ENCODE measurements at regions not wholly inside any gene's neighbourhood (a gene's known extent, or its start where the extent isn't known, plus 50 kb on each side); places are given as distances from the start of the nearest gene placed in this dataset.

DNA sequence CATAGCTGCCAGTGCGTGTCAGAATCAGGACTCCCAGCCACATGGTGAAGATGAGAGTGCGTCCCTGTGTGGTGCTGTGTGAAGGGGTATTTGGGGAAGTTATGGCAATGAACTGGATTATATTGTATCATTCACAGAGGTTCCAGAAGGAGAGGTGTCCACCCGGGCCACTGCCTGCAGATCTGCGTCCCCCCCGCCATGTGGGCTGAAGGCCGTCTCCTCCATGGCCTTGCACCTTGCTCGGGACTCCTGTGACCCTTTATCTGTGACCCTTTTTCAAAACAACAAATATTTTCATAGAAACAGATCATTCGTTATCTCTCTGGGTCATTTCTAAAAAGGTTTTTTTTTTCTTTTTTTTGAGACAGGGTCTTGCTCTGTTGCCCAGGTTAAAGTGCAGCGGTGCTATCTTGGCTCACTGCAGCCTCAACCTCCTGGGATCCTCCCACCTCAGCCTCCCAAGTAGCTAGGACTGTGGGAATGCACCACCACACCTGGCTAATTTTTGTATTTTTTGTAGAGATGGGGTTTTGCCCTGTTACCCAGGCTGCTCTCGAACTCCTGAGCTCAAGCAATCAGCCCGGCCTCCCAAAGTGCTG is 120.2 kb upstream of the ERRFI1 start:
- 89 to 92% (median 92%) methylated on average over 11 of the region's 11 CpGs for WGBS, 3 donors
- H3K4me1 ChIP-seq (ENCODE audit: insufficient read depth): no peaks in the 10 kb centered on the region
- intact Hi-C loops (cut with DNase I): loop anchor here in 1 of 4 donors (10.0 kb wide), 1 partner anchor 168 kb away; the partner anchor contains the start of gene SLC45A1
- no peaks in the 10 kb centered on the region for H3K9me3 ChIP-seq
- no peaks in the 10 kb centered on the region for H3K27me3 ChIP-seq
- no peak overlapping the region for H3K27ac ChIP-seq
- DNase-seq: no peak
- H3K4me3 ChIP-seq: no peak overlapping the region
- TF ChIP-seq, protein P1, sequence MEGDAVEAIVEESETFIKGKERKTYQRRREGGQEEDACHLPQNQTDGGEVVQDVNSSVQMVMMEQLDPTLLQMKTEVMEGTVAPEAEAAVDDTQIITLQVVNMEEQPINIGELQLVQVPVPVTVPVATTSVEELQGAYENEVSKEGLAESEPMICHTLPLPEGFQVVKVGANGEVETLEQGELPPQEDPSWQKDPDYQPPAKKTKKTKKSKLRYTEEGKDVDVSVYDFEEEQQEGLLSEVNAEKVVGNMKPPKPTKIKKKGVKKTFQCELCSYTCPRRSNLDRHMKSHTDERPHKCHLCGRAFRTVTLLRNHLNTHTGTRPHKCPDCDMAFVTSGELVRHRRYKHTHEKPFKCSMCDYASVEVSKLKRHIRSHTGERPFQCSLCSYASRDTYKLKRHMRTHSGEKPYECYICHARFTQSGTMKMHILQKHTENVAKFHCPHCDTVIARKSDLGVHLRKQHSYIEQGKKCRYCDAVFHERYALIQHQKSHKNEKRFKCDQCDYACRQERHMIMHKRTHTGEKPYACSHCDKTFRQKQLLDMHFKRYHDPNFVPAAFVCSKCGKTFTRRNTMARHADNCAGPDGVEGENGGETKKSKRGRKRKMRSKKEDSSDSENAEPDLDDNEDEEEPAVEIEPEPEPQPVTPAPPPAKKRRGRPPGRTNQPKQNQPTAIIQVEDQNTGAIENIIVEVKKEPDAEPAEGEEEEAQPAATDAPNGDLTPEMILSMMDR (IDR thresholded peaks at IDR 0.05): no peak
- TF ChIP-seq POLR2A (IDR thresholded peaks at IDR 0.05) (no peak), EP300 (IDR thresholded peaks at IDR 0.05) (no peak)
- H3K36me3 ChIP-seq: no peaks in the 10 kb centered on the region

DNA sequence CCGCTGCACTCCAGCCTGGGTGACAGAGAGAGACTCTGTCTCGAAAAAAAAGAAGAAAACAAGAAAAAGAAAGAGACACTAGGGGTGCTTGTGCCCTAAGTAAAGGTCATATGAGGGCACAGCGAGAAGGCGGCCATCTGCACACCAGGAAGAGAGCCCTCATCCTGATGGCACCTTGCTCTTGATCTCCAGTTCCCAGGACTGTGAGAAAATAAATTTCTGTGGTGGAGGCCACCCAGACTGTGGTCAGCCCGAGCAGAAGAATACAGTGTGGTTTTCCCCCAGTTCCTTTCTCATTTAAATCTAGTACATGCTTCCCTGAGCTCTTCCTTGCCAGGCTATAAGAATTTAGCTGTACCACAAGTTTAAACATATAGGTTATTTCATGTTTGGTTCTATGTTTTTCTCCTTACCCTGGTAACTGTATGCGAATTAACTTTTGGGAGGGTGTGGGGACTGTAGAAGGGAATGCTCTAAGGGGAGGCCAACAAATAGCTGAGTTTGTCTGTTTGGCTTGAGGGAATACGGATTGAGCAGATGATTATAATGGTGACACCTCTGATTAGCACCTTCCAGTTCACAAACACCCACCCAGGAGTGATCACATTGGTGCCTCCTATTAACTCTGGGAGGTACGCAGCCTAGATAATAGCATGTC is 119.6 kb upstream of the ERRFI1 start:
- Histone ChIP-seq H3K36me3 (no peaks in the 10 kb centered on the region), H3K4me1 (ENCODE audit: insufficient read depth) (no peaks in the 10 kb centered on the region), H3K4me3 (no peak overlapping the region), H3K27ac (no peak overlapping the region), H3K9me3 (no peaks in the 10 kb centered on the region), H3K27me3 (no peaks in the 10 kb centered on the region)
- no peak for DNase-seq
- TF ChIP-seq, protein P1 (IDR thresholded peaks at IDR 0.05): no peak
- TF ChIP-seq POLR2A (IDR thresholded peaks at IDR 0.05): no peak
- no peak for TF ChIP-seq EP300 (IDR thresholded peaks at IDR 0.05)
- intact Hi-C loops (cut with DNase I): loop anchor here in 1 of 4 donors (10.0 kb wide), 1 partner anchor 169 kb away; the partner anchor contains the start of gene SLC45A1
- WGBS, 3 donors: 79 to 88% (median 82%) methylated on average over 8 of the region's 8 CpGs

DNA sequence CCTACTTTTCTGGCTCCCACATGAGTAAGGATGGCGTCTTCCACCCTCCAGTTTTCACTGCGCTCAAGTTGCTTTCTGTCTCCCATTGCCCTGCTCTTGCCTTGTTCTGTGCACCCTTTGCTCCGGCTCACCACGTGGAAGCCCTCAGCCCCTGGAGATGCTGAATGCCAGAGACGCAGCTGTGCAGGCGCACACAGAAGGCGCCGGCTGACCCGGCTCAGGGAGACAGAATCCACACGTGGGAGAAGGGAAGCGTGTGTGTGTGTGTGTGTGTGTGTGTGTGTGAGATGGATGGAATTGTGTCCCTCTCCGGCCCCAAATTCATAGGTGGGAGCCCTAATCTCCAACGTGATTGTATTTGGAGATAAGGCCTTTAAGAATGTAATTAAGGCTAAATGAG is 118.2 kb upstream of the ERRFI1 start:
- TF ChIP-seq, protein P1 (IDR thresholded peaks at IDR 0.05): no peak
- no peak for TF ChIP-seq EP300 (IDR thresholded peaks at IDR 0.05)
- no peaks in the 10 kb centered on the region for H3K36me3 ChIP-seq
- H3K9me3 ChIP-seq: no peaks in the 10 kb centered on the region
- intact Hi-C loops (cut with DNase I): loop anchor here in 1 of 4 donors (10.0 kb wide), 1 partner anchor 170 kb away; the partner anchor contains the start of gene SLC45A1
- peak in 2 of 5 donors; percentile 47 to 52 for DNase-seq
- H3K4me3 ChIP-seq: no peak overlapping the region
- 31 to 49% (median 41%) methylated on average over 13 of the region's 13 CpGs for WGBS, 3 donors
- no peak overlapping the region for H3K27ac ChIP-seq
- no peaks in the 10 kb centered on the region for H3K27me3 ChIP-seq
- no peaks in the 10 kb centered on the region for H3K4me1 ChIP-seq (ENCODE audit: insufficient read depth)

DNA sequence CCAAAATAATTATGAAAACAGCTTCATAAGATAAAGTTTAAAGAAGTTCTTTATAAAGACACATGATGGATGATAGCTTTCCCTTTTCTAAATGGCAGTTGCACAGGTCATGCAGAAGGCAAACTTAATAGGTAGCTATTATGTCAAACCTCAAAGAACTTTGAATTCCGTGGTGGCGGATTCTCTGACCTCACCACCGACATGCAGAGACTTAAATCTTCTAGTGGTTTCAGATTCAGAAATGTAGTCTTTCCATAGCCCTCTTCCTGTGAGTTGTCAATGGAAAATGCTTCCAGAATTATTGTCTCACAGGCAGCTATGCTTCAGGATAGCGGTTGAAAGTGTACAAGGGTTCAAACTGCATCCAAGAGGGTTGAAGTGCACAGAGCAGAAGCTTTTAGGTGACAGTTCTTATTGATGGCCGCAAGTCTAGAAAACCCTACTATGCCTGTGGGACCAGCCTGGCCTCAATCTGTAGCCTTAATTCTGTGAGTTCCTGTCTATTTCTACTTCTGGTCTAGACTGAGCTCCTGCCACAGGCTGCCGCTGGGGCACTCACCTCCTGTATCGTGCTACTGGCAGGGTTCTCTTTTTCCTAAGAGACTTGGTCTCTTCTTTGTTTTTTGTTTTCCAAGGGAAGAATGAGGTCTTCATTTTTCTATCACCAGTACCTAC is 117.0 kb upstream of the ERRFI1 start:
- Histone ChIP-seq H3K4me3 (no peak overlapping the region), H3K36me3 (no peaks in the 10 kb centered on the region), H3K27ac (no peak overlapping the region), H3K9me3 (no peaks in the 10 kb centered on the region), H3K4me1 (ENCODE audit: insufficient read depth) (no peaks in the 10 kb centered on the region), H3K27me3 (no peaks in the 10 kb centered on the region)
- TF ChIP-seq EP300 (IDR thresholded peaks at IDR 0.05): no peak
- no peak for TF ChIP-seq POLR2A (IDR thresholded peaks at IDR 0.05)
- WGBS, 3 donors: 59 to 81% (median 78%) methylated on average over 7 of the region's 7 CpGs
- intact Hi-C loops (cut with DNase I): loop anchor here in 1 of 4 donors (10.0 kb wide), 1 partner anchor 172 kb away; the partner anchor contains the start of gene SLC45A1
- no peak for DNase-seq

All from ovary (tissue), 7 donors.